ENCODE measurements at regions not wholly inside any gene's neighbourhood (a gene's known extent, or its start where the extent isn't known, plus 50 kb on each side); places are given as distances from the start of the nearest gene placed in this dataset.

DNA sequence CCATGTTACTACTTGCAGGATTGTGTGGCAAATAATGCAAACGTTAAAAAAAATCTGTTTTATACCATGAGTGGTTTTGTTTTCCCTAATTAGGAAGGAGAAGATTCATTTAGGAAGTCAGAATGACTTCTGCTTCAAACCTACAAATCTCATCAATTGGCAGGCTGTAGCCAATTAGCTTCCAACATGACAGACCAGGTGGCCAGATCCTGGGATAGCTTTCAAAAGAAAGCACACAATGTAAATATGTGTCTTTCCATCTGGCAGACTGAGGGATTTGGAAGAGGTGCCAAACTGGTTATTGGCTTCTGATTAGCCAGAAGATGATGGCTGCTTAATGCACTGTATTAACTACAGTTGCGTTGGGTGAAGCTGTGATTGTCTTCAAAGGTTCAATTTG is 432.8 kb downstream of the ANKRD50 start:
- H4K20me1 ChIP-seq (ENCODE audit: insufficient read depth): no peaks in the 10 kb centered on the region
- no peaks in the 10 kb centered on the region for H3K27me3 ChIP-seq (ENCODE audit: insufficient read depth, low read depth, low read length)
- no peaks in the 10 kb centered on the region for H3K36me3 ChIP-seq (ENCODE audit: insufficient read depth, low read length)
- no peak for TF ChIP-seq EP300 (conservative IDR thresholded peaks at IDR 0.05; ENCODE audit: poor library complexity, severe bottlenecking)
- TF ChIP-seq POLR2AphosphoS5 (IDR thresholded peaks at IDR 0.05): no peak
- TF ChIP-seq, protein P1, sequence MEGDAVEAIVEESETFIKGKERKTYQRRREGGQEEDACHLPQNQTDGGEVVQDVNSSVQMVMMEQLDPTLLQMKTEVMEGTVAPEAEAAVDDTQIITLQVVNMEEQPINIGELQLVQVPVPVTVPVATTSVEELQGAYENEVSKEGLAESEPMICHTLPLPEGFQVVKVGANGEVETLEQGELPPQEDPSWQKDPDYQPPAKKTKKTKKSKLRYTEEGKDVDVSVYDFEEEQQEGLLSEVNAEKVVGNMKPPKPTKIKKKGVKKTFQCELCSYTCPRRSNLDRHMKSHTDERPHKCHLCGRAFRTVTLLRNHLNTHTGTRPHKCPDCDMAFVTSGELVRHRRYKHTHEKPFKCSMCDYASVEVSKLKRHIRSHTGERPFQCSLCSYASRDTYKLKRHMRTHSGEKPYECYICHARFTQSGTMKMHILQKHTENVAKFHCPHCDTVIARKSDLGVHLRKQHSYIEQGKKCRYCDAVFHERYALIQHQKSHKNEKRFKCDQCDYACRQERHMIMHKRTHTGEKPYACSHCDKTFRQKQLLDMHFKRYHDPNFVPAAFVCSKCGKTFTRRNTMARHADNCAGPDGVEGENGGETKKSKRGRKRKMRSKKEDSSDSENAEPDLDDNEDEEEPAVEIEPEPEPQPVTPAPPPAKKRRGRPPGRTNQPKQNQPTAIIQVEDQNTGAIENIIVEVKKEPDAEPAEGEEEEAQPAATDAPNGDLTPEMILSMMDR (IDR thresholded peaks at IDR 0.05; ENCODE audit: poor library complexity, severe bottlenecking): no peak
- no peak for TF ChIP-seq SMC3 (conservative IDR thresholded peaks at IDR 0.05; ENCODE audit: poor library complexity)
- TF ChIP-seq, protein P2, sequence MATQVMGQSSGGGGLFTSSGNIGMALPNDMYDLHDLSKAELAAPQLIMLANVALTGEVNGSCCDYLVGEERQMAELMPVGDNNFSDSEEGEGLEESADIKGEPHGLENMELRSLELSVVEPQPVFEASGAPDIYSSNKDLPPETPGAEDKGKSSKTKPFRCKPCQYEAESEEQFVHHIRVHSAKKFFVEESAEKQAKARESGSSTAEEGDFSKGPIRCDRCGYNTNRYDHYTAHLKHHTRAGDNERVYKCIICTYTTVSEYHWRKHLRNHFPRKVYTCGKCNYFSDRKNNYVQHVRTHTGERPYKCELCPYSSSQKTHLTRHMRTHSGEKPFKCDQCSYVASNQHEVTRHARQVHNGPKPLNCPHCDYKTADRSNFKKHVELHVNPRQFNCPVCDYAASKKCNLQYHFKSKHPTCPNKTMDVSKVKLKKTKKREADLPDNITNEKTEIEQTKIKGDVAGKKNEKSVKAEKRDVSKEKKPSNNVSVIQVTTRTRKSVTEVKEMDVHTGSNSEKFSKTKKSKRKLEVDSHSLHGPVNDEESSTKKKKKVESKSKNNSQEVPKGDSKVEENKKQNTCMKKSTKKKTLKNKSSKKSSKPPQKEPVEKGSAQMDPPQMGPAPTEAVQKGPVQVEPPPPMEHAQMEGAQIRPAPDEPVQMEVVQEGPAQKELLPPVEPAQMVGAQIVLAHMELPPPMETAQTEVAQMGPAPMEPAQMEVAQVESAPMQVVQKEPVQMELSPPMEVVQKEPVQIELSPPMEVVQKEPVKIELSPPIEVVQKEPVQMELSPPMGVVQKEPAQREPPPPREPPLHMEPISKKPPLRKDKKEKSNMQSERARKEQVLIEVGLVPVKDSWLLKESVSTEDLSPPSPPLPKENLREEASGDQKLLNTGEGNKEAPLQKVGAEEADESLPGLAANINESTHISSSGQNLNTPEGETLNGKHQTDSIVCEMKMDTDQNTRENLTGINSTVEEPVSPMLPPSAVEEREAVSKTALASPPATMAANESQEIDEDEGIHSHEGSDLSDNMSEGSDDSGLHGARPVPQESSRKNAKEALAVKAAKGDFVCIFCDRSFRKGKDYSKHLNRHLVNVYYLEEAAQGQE (IDR thresholded peaks at IDR 0.05; ENCODE audit: borderline replicate concordance): no peak
- TF ChIP-seq TAF1 (IDR thresholded peaks at IDR 0.05; ENCODE audit: low read depth): no peak
- TF ChIP-seq RAD21 (conservative IDR thresholded peaks at IDR 0.05): no peak
- no peak for TF ChIP-seq EZH2 (IDR thresholded peaks at IDR 0.05; ENCODE audit: borderline replicate concordance, insufficient read depth, low read length, poor library complexity, severe bottlenecking)
- no peak for TF ChIP-seq MXI1 (conservative IDR thresholded peaks at IDR 0.05; ENCODE audit: poor library complexity, severe bottlenecking)
- no peak overlapping the region for H3K27ac ChIP-seq (ENCODE audit: low read length)
- H3K9ac ChIP-seq (ENCODE audit: low read length): no peak overlapping the region
- H3K79me2 ChIP-seq (replicated peaks; ENCODE audit: insufficient read depth, low read length): no peaks in the 10 kb centered on the region
- no peaks in the 10 kb centered on the region for H3F3A ChIP-seq (ENCODE audit: insufficient read depth, low read length, poor library complexity, severe bottlenecking)
- no peak overlapping the region for H3K4me2 ChIP-seq (ENCODE audit: low read length)
- H2AFZ ChIP-seq (ENCODE audit: low read depth, low read length): no peak overlapping the region
- no peak overlapping the region for H3K4me3 ChIP-seq (ENCODE audit: low read length)
- no peaks in the 10 kb centered on the region for H3K9me2 ChIP-seq (ENCODE audit: insufficient read depth, low read length)
- no peaks in the 10 kb centered on the region for H3K9me3 ChIP-seq (ENCODE audit: low read length)

DNA sequence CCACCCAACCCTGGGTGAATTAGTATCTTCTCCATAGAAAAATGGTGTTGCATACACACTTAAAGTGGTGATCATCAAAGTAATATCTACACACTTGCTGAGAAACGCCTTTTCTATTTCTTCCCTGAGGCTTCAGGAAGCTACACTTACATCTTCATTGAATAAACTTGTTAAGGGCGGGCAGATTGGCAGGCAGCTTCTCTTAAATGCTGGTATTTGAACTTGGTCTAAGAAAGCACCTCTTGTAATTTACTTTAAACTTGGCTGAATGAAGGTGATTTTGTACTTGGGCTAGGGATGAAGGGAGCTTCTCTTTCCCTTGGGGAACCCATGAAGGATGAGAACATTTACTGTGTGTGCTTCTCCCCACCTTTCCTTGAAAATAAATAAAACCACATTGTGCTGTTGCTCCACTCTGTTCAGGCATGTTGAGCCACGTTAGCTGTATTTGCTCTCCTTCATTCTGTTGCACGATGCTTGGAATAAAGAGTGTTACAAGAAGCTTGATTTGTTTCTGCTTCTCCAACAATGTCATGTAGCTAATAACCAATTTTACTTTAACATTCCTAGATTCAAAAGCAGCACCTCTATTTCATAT is 430.1 kb downstream of the ANKRD50 start:
- Histone ChIP-seq H3K9me3 (ENCODE audit: low read length) (no peaks in the 10 kb centered on the region), H2AFZ (ENCODE audit: low read depth, low read length) (no peak overlapping the region), H3K27me3 (ENCODE audit: insufficient read depth, low read depth, low read length) (no peaks in the 10 kb centered on the region), H3K27ac (ENCODE audit: low read length) (no peak overlapping the region), H3F3A (ENCODE audit: insufficient read depth, low read length, poor library complexity, severe bottlenecking) (no peaks in the 10 kb centered on the region), H3K4me3 (ENCODE audit: low read length) (no peak overlapping the region), H3K36me3 (ENCODE audit: insufficient read depth, low read length) (no peaks in the 10 kb centered on the region), H3K9me2 (ENCODE audit: insufficient read depth, low read length) (no peaks in the 10 kb centered on the region), H4K20me1 (ENCODE audit: insufficient read depth) (no peaks in the 10 kb centered on the region), H3K4me2 (ENCODE audit: low read length) (no peak overlapping the region), H3K79me2 (replicated peaks; ENCODE audit: insufficient read depth, low read length) (no peaks in the 10 kb centered on the region), H3K9ac (ENCODE audit: low read length) (no peak overlapping the region)
- TF ChIP-seq RAD21 (conservative IDR thresholded peaks at IDR 0.05) (no peak), TAF1 (IDR thresholded peaks at IDR 0.05; ENCODE audit: low read depth) (no peak), EP300 (conservative IDR thresholded peaks at IDR 0.05; ENCODE audit: poor library complexity, severe bottlenecking) (no peak), POLR2AphosphoS5 (IDR thresholded peaks at IDR 0.05) (no peak), SMC3 (conservative IDR thresholded peaks at IDR 0.05; ENCODE audit: poor library complexity) (no peak), MXI1 (conservative IDR thresholded peaks at IDR 0.05; ENCODE audit: poor library complexity, severe bottlenecking) (no peak), EZH2 (IDR thresholded peaks at IDR 0.05; ENCODE audit: borderline replicate concordance, insufficient read depth, low read length, poor library complexity, severe bottlenecking) (no peak)
- TF ChIP-seq, protein P2 (IDR thresholded peaks at IDR 0.05; ENCODE audit: borderline replicate concordance): no peak
- TF ChIP-seq, protein P1 (IDR thresholded peaks at IDR 0.05; ENCODE audit: poor library complexity, severe bottlenecking): no peak

Data from neural cell (in vitro differentiated cells).